IPS DF 6.9 (cell line): ENCODE measurements at regions not wholly inside any gene's neighbourhood (a gene's known extent, or its start where the extent isn't known, plus 50 kb on each side); places are given as distances from the start of the nearest gene placed in this dataset.

Source experiments
- DNase-seq: peaks from one replicate; pipeline ENCODE4 v3.0.0-alpha.2; 2013; ENCODE audit warnings: low read depth, low spot score
- H3K27ac ChIP-seq: one replicate; pipeline ENCODE4 v1.5.1; 2013; ENCODE audit warnings: low read length, control low read depth
- H3K27me3 ChIP-seq: 2 replicates; pipeline ENCODE4 v1.6.1; 2013; ENCODE audit warnings: mild to moderate bottlenecking, low read length; ENCODE audit not compliant: control insufficient read depth, insufficient read depth
- H3K36me3 ChIP-seq: 2 replicates; pipeline ENCODE4 v1.6.1; 2013; ENCODE audit warnings: low read length; ENCODE audit not compliant: control insufficient read depth, insufficient read depth
- H3K4me1 ChIP-seq: 2 replicates; pipeline ENCODE4 v1.6.1; 2013; ENCODE audit warnings: low read length; ENCODE audit not compliant: control insufficient read depth, insufficient read depth
- H3K4me3 ChIP-seq: 2 replicates; pipeline ENCODE4 v1.5.1; 2013; ENCODE audit warnings: mild to moderate bottlenecking, low read length
- H3K9me3 ChIP-seq: 2 replicates; pipeline ENCODE4 v1.6.1; 2013; ENCODE audit warnings: low read length, inconsistent platforms; ENCODE audit not compliant: control insufficient read depth, insufficient read depth
- WGBS: extraction: QIAGEN DNeasy Blood & Tissue Kit; methylation state at CpG from one replicate; pipeline ENCODE4 v1.1.7; 2013; ENCODE audit warnings: mixed read lengths, missing lambda C conversion rate; ENCODE audit not compliant: insufficient read length, insufficient coverage; 5-methylcytosine and 5-hydroxymethylcytosine counted together

DNA sequence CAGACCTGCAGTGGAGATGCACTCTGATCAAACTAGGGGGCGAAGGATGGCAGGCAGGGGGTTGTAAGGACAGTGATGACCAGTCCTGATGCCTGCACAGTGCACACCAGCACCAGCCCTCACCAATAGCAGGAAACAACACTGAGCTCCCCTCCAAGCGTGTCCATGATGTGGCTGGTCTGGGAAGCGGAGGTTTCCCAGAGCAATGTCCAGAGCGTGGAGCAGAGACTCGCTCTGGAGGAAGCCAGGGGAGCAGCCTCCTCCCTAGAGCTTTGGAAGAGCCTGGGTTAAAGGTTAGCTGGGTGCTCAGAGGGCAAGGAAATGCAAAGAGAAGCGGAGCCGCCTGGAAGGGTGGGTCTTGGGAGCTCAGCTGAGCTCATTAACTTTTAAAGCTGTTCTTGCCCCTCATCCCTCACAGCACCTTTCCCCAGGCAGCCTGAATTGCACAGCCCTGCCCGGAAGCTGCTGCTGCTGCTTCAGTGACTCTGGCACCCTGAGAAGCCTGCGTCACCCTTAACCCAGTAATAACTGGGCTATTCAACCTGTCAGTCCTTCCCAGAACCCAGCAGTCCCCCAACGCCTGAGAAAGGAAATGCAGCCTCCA lies 162.2 kb upstream of the RAB4A start:
- peaks cover 3% of the 10 kb centered on the region; the same call in 1 of the 2 replicates for H3K4me1 ChIP-seq
- no peak overlapping the region for H3K27ac ChIP-seq
- no peaks in the 10 kb centered on the region for H3K27me3 ChIP-seq
- no peak overlapping the region for H3K4me3 ChIP-seq
- DNase-seq = no peak
- H3K9me3 ChIP-seq = no peaks in the 10 kb centered on the region
- WGBS = no CpG with 5 or more reads among the region's 10 CpGs
- H3K36me3 ChIP-seq = no peaks in the 10 kb centered on the region

DNA sequence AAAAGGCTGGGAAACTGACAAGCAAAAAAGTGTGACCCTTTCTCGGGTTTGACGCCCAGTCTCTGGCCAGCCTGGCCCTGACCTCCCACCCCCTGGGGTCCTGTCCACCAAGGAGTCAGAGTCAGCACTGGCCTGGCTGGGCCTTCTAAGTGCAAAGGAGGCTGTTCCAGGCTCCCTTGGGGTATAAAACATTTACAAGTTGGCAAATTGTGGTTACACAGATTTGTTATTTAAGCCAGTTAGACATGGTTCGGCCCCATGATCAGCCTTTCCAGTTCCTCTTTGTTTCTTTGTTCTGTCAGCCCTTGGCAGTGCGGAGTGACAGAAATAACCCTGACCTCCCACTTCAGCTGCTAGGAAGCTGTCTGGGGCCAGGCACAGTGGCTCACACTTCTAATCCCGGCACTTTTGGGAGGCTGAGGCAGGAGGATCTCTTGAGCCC lies 161.6 kb upstream of the RAB4A start:
- no peaks in the 10 kb centered on the region for H3K9me3 ChIP-seq
- H3K27ac ChIP-seq = no peak overlapping the region
- no peak overlapping the region for H3K4me3 ChIP-seq
- DNase-seq = no peak
- no CpG with 5 or more reads among the region's 5 CpGs for WGBS
- no peaks in the 10 kb centered on the region for H3K36me3 ChIP-seq
- no peaks in the 10 kb centered on the region for H3K27me3 ChIP-seq
- H3K4me1 ChIP-seq = peaks cover 3% of the 10 kb centered on the region

DNA sequence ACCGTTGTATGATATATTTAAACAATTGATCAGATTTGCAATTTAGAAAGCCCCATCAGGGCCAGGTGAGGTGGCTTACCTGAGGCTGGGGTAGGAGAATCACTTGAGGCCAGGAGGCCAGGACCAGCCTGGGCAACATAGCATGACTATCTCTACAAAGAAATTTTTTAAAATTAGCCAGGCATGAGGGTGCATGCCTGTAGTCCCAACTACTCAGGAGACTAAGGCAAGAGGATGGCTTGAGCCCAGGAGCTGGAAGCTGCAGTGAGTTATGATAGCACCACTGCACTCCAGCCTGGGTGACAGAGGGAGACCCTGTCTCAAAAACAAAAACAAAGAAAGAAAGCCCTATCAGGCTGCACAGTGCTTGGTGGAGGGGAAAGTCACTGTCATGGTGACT lies 159.9 kb upstream of the RAB4A start:
- Histone ChIP-seq H3K4me3 (no peak overlapping the region), H3K4me1 (peaks cover 8% of the 10 kb centered on the region), H3K27ac (no peak overlapping the region), H3K9me3 (no peaks in the 10 kb centered on the region), H3K27me3 (no peaks in the 10 kb centered on the region), H3K36me3 (no peaks in the 10 kb centered on the region)
- WGBS = no CpG with 5 or more reads among the region's 1 CpG
- DNase-seq = no peak

DNA sequence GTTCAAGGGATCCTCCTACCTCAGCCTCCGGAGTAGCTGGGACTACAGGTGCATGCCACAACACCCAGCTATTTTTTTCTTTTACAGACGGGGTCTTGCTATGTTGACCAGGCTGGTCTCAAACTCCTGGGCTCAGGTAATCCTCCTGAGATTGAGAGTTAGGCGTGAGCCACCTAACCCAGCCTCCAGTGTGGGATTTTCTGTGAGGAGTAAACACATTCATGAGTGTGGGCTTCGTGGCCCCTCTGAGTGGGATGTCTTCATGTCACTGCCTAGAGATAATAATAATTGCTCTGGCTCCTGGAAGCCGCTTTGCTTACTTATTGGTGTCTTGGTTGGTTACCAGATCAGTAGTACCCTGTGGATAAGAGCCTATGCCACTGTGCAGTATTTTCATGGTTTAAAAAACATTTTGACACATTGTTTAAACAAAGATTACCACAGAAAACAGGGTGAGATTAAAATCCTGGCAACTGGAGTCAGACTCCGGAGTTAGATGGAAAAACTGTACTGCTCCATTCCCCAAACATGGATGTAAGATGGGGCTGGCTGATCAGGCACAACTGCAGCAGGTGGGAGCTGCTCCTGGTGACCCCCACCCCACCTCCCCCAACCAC lies 159.1 kb upstream of the RAB4A start:
- no peak for DNase-seq
- Histone ChIP-seq H3K4me1 (peaks cover 8% of the 10 kb centered on the region), H3K36me3 (no peaks in the 10 kb centered on the region), H3K27ac (no peak overlapping the region), H3K9me3 (no peaks in the 10 kb centered on the region), H3K4me3 (no peak overlapping the region), H3K27me3 (no peaks in the 10 kb centered on the region)
- WGBS = no CpG with 5 or more reads among the region's 6 CpGs

DNA sequence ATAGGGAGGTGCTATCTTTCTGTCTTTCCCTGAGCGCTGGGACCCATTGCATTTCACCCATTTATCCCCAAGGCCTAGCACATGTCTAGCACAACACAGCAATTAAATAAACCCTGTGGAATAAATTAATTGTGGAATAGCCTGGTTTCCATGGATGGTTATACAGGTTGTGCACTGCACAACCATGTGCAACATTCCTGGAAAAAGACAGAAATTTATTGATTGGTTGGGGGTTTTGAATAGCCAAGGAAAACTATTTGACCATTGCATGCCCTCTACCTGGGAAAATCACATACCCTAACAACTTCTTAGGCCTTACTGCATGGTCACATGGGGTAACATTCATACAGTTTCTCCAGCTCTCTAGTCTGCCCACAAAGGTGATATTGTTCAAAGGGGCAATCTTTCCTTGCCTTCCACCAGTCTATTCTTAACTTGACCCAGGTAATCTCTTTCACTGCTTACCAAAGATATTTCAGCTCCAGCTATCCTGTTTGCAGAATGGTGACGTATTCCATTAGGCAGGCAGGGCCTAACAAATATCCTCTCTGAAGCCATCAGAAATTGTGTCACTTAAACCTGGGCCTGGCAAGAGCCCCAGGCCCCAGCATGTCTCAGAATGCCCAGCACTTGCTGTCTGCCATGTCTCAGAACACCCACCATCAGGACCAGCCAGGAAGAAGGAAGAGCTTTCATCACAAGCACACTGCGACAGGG lies 157.9 kb upstream of the RAB4A start:
- Histone ChIP-seq H3K27ac (no peak overlapping the region), H3K9me3 (no peaks in the 10 kb centered on the region), H3K4me3 (no peak overlapping the region), H3K4me1 (peaks cover 8% of the 10 kb centered on the region), H3K27me3 (no peaks in the 10 kb centered on the region), H3K36me3 (no peaks in the 10 kb centered on the region)
- WGBS = no CpG with 5 or more reads among the region's 3 CpGs
- DNase-seq = no peak

DNA sequence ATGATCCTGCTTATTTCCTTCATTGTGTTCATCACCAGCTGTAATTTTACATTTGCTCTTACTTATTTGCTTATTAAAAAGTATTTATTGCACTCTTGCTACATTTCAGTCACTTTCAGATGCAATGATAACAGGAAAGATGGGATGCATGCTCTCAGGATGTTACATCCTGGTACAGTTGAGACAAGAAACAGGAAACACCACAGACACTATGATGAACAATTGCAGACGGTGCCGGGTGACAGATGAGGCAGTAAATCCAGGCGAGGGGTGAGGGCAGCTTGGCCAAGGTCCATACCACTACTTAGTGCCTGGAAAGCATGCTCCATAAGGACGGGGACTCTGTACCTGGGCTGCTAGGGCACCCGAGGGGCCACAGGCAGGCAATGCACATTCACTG lies 156.6 kb upstream of the RAB4A start:
- H3K9me3 ChIP-seq = no peaks in the 10 kb centered on the region
- WGBS = no CpG with 5 or more reads among the region's 5 CpGs
- H3K36me3 ChIP-seq = no peaks in the 10 kb centered on the region
- no peaks in the 10 kb centered on the region for H3K27me3 ChIP-seq
- no peak overlapping the region for H3K4me3 ChIP-seq
- peaks cover 6% of the 10 kb centered on the region for H3K4me1 ChIP-seq
- no peak overlapping the region for H3K27ac ChIP-seq
- DNase-seq = no peak

DNA sequence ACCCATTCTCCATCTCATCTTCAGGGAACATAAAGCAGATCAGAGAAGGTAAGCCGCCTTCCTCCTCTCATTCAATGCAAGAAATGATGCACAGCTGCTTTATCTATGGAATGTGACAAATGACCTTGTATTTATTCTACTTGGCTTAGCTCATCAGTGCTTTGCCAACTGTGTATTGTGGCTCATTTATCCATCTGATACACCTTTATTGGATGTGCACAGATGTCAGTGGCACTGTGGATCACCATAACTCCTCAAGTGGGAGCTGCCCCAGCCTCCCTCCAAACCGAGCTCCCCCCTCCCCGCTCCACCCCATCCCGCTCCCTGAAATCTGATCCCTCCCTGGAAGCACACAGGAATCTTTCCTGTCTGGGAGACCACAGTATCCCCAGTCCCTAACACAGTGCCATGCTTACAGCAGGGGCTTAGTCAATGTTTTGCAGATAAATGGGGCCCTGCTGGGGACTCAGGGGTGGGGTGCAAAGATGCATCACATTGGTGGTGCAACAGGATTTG lies 156.0 kb upstream of the RAB4A start:
- no CpG with 5 or more reads among the region's 4 CpGs for WGBS
- Histone ChIP-seq H3K4me1 (peaks cover 6% of the 10 kb centered on the region), H3K27ac (no peak overlapping the region)

DNA sequence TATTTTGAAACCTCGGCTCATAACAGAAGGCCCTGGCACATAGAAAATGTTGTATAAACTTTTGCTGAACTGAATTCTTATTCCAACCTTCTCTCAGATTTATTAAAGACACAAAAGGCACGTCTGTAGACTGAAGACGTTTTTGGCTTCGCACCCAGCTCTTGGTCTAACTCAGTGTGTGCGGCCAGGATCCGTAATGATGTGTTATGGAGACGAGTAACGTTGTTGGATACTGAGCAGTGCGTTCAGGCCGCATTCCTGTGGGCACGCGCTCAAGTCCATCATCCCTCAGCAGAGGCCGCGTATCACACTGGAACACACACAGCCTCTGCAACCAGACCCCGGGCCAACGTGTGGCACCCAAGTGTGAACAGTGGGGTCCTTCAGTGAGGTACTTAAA lies 154.8 kb upstream of the RAB4A start:
- DNase-seq = no peak
- Histone ChIP-seq H3K4me3 (no peak overlapping the region), H3K27me3 (no peaks in the 10 kb centered on the region), H3K4me1 (peaks cover 6% of the 10 kb centered on the region), H3K36me3 (no peaks in the 10 kb centered on the region), H3K27ac (no peak overlapping the region), H3K9me3 (no peaks in the 10 kb centered on the region)
- WGBS = no CpG with 5 or more reads among the region's 16 CpGs

More for the DNA sequence above, 156.0 kb upstream of the RAB4A start:
- H3K4me3 ChIP-seq = no peak overlapping the region
- H3K9me3 ChIP-seq = no peaks in the 10 kb centered on the region
- no peaks in the 10 kb centered on the region for H3K36me3 ChIP-seq
- H3K27me3 ChIP-seq = no peaks in the 10 kb centered on the region
- DNase-seq = no peak

DNA sequence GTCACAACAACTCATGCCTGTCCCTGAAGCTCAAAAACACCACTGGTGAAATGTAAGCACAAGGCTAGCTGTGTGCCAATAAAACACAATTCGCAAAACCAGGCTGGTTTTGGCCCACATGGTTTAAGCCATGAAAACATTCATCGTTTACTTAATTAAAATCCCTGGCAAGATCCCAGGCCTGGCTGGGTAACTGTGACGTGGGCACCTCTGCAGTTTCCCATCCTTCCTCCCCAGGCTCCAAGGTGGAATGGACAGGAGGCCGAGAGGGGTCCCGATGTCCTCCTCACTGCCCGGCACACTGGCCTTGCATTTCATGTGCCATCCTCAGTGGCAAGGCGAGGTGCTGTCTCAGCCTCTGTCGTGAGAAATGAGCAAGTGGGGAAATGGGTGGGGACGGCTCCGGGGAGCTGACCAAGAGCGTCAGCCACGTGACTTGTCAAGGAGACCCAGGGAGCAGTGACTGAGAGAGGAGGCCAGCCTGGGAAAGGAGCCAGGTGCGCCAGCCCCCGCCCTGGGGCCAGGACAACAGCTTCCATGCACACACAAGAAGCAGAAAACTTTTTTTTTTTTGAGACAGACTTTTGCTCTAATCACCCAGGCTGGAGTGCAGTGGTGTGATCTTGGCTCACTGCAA lies 153.1 kb upstream of the RAB4A start:
- Histone ChIP-seq H3K36me3 (no peaks in the 10 kb centered on the region), H3K27me3 (no peaks in the 10 kb centered on the region), H3K4me1 (peaks cover 7% of the 10 kb centered on the region), H3K27ac (no peak overlapping the region), H3K9me3 (no peaks in the 10 kb centered on the region), H3K4me3 (no peak overlapping the region)
- no CpG with 5 or more reads among the region's 14 CpGs for WGBS
- no peak for DNase-seq

DNA sequence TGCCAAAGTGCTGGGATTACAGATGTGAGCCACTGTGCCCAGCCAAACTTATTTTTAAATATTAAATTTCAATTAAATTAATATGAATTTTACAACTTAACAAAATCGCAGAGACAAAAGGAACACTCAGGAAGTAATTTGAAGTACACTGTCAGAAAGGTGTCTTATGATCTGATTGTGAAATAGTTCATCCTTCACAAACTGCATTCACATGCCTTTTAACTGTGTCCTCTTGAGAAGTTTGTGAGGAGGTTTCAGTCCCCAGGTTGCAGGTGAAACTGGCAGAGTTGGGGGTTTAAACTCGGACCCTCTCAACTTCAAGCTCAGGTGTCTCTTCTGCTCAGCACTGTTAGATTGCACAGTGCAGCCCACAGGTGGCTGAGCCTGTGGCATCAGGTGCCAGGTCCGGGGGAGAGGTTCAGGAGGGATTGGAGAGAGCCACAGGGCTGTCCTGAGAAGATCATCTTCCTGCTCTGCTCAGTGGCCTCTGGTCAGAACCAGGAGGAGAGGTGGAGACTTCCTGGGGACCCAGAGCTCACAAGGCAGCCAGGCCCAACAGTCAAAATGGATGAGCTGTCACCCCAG lies 152.3 kb upstream of the RAB4A start:
- no peak overlapping the region for H3K4me3 ChIP-seq
- no peak for DNase-seq
- H3K27me3 ChIP-seq = no peaks in the 10 kb centered on the region
- H3K27ac ChIP-seq = no peak overlapping the region
- H3K4me1 ChIP-seq = peaks cover 7% of the 10 kb centered on the region
- no CpG with 5 or more reads among the region's 3 CpGs for WGBS
- no peaks in the 10 kb centered on the region for H3K9me3 ChIP-seq
- H3K36me3 ChIP-seq = no peaks in the 10 kb centered on the region
